SIG-M5 treated with dmso at 0.1 percent for 504 hours (cell line): ENCODE measurements at regions not wholly inside any gene's neighbourhood (a gene's known extent, or its start where the extent isn't known, plus 50 kb on each side); places are given as distances from the start of the nearest gene placed in this dataset.

Experiments
- DNase-seq: peaks from one replicate; lab custom pipeline; 2025; ENCODE audit not compliant: unreplicated experiment; lab: John Stamatoyannopoulos, UW

- no peak for DNase-seq
Measured at GRCh38 chr1:30275926-30276764, 447.2 kb downstream of the MATN1 start.

GRCh38 chr1:30274976-30275621 is 448.3 kb downstream of the MATN1 start:
- no peak for DNase-seq

- DNase-seq, result no peak
Measured at GRCh38 chr1:30274173-30274970, 449.0 kb downstream of the MATN1 start.

GRCh38 chr1:30273456-30273855 is 449.9 kb downstream of the MATN1 start:
- no peak for DNase-seq

- no peak for DNase-seq
Measured at GRCh38 chr1:30273021-30273325, 450.4 kb downstream of the MATN1 start.

- no peak for DNase-seq
Measured at GRCh38 chr1:30272277-30273020, 450.9 kb downstream of the MATN1 start.

GRCh38 chr1:30271401-30272276 is 451.7 kb downstream of the MATN1 start:
- no peak for DNase-seq

GRCh38 chr1:30270461-30270860 is 452.9 kb downstream of the MATN1 start:
- DNase-seq, result no peak

GRCh38 chr1:30268923-30269666 is 454.3 kb downstream of the MATN1 start:
- DNase-seq, result no peak

- DNase-seq, result no peak
Measured at GRCh38 chr1:30267856-30268255, 455.5 kb downstream of the MATN1 start.

GRCh38 chr1:30267046-30267445 is 456.3 kb downstream of the MATN1 start:
- no peak for DNase-seq

GRCh38 chr1:30265127-30266070 is 458.0 kb downstream of the MATN1 start:
- no peak for DNase-seq

- DNase-seq, result no peak
Measured at GRCh38 chr1:30264672-30265025, 458.7 kb downstream of the MATN1 start.

- DNase-seq, result no peak
Measured at GRCh38 chr1:30263888-30264671, 459.3 kb downstream of the MATN1 start.

- DNase-seq, result no peak
Measured at GRCh38 chr1:30263405-30263804, 460.0 kb downstream of the MATN1 start.

GRCh38 chr1:30262158-30262557 is 461.2 kb downstream of the MATN1 start:
- DNase-seq, result no peak

GRCh38 chr1:30260318-30260717 is 463.1 kb downstream of the MATN1 start:
- DNase-seq, result no peak

GRCh38 chr1:30259631-30260030 is 463.8 kb downstream of the MATN1 start:
- no peak for DNase-seq
